Prostate gland (tissue), 2 donors: ENCODE measurements at regions not wholly inside any gene's neighbourhood (a gene's known extent, or its start where the extent isn't known, plus 50 kb on each side); places are given as distances from the start of the nearest gene placed in this dataset.
"Not testable (repeated sequence)": the region's sequence is repeated elsewhere in the genome, so short reads cannot be mapped to it uniquely, and the experiment has no call there.

ENCODE experiments used
- DNase-seq: peaks from one replicate; pipeline ENCODE4 v3.0.0-alpha.2; 2019; ENCODE audit warnings: low spot score
- H3K27ac ChIP-seq, 2 donors: fragments of 200-600 bp; sonication (generic); 2 replicates each; pipeline ENCODE4 v1.5.1; 2017 to 2019
- H3K27me3 ChIP-seq: fragments of 200-600 bp; sonication (generic); replicated peaks from 2 replicates; pipeline ENCODE4 v1.5.1; 2019; ENCODE audit not compliant: insufficient read depth
- H3K36me3 ChIP-seq, 2 donors: fragments of 200-600 bp; sonication (generic); 1 replicate in 1 of 2; 2 replicates in 1 of 2; pipeline versions ENCODE4 v1.5.1 to v1.8.1; 2017 to 2019
- H3K4me1 ChIP-seq: fragments of 200-600 bp; sonication (generic); replicated peaks from 2 replicates; pipeline ENCODE4 v1.5.1; 2019
- H3K4me3 ChIP-seq, 2 donors: fragments of 200-600 bp; sonication (generic); 2 replicates each; pipeline ENCODE4 v1.5.1; 2017 to 2019
- H3K9me3 ChIP-seq: fragments of 200-600 bp; sonication (generic); 2 replicates; pipeline ENCODE4 v1.5.1; 2017
- POLR2A ChIP-seq: fragments of 450-650 bp; IDR thresholded peaks from one replicate; pipeline ENCODE4 v1.6.1; 2016; ENCODE audit warnings: antibody characterized with exemption, mild to moderate bottlenecking
- POLR2AphosphoS5 ChIP-seq: sonication (generic); formaldehyde crosslinking; IDR thresholded peaks from one replicate; pipeline ENCODE4 v1.6.1; 2017; ENCODE audit warnings: antibody characterized with exemption
- WGBS: methylation state at CpG from one replicate; pipeline ENCODE4 v1.1.5; 2018; 5-methylcytosine and 5-hydroxymethylcytosine counted together
- intact Hi-C: fragments of 100-400 bp; cut with DNase I; formaldehyde crosslinking; loops from one replicate; pipeline ENCODE4 v1.14.2; 2022
- TF ChIP-seq, protein P1 (sequence below), 4 experiments: fragments of 200-600 bp in 2 of 4; fragments of 450-650 bp in 2 of 4; sonication (generic) in 2 of 4; IDR thresholded peaks; 1 replicate in 3 of 4; 2 replicates in 1 of 4; pipeline ENCODE4 v1.5.1; 2016 to 2019; ENCODE audit warnings: antibody characterized with exemption in 4 of 4, mild to moderate bottlenecking in 2 of 4, moderate library complexity in 2 of 4

DNA sequence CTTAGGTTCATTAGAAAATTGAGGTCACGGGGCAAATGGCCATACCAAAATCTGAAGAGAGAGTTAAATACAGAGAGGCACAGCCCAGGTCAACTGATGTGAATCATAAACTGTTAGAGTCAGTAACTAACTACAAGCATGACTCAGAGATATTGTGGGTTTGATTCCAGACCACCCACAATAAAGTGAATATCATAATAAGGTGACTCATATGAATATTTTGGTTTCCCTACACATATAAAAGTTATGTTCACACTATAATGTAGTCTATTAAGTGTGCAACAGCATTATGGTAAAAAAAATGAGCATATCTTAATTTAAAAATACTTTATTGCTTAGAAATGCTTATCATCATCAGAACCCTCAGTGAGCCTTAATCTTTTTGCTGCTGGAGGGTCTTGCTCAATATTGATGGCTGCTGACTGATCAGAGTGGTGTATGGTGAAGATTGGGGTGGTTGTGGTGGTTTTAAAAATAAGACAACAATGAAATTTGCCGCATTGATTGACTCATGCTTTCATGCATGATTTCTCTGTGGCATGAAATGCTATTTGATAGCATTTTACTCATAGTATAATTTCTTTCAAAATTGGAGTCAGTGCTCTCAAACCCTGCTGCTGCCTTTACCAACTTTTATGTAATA, 53.1 kb upstream of the EDIL3 start:
- Histone ChIP-seq H3K27me3 (no peaks in the 10 kb centered on the region), H3K9me3 (no peaks in the 10 kb centered on the region), H3K36me3 (no peaks in the 10 kb centered on the region), H3K27ac (no peak overlapping the region), H3K4me3 (no peak overlapping the region), H3K4me1 (no peaks in the 10 kb centered on the region)
- intact Hi-C loops: no loop called here
- no peak for DNase-seq
- 88% methylated on average over 2 of the region's 2 CpGs for WGBS
- TF ChIP-seq, protein P1, sequence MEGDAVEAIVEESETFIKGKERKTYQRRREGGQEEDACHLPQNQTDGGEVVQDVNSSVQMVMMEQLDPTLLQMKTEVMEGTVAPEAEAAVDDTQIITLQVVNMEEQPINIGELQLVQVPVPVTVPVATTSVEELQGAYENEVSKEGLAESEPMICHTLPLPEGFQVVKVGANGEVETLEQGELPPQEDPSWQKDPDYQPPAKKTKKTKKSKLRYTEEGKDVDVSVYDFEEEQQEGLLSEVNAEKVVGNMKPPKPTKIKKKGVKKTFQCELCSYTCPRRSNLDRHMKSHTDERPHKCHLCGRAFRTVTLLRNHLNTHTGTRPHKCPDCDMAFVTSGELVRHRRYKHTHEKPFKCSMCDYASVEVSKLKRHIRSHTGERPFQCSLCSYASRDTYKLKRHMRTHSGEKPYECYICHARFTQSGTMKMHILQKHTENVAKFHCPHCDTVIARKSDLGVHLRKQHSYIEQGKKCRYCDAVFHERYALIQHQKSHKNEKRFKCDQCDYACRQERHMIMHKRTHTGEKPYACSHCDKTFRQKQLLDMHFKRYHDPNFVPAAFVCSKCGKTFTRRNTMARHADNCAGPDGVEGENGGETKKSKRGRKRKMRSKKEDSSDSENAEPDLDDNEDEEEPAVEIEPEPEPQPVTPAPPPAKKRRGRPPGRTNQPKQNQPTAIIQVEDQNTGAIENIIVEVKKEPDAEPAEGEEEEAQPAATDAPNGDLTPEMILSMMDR (IDR thresholded peaks at IDR 0.05): no peak
- TF ChIP-seq POLR2AphosphoS5: no peak
- TF ChIP-seq POLR2A: no peak

DNA sequence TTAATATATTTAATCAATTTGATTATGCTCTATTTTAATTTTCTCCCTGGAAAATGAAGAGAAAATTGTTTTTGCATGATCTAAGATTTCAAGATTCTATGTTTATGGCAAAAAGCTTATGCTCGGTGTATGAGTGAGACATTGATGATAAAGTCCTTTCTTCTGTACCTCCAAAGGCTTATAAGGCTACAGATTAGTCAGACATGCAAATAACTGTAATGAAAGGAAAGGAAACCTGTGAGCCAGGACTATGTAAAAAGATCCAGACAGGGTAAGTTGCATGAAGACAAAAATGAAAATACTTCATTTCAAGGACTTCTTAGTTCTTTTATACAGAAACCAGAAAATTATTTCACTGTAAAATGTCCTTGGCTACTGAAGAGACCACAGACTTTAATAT, 52.2 kb upstream of the EDIL3 start:
- no peak for DNase-seq
- no peak overlapping the region for H3K4me3 ChIP-seq
- no peak overlapping the region for H3K27ac ChIP-seq
- no peaks in the 10 kb centered on the region for H3K27me3 ChIP-seq
- H3K4me1 ChIP-seq: no peaks in the 10 kb centered on the region
- H3K9me3 ChIP-seq: no peaks in the 10 kb centered on the region
- WGBS: 88% methylated on average over 1 of the region's 1 CpG
- TF ChIP-seq POLR2AphosphoS5 (no peak), POLR2A (no peak)
- TF ChIP-seq, protein P1 (IDR thresholded peaks at IDR 0.05): no peak
- no peaks in the 10 kb centered on the region for H3K36me3 ChIP-seq
- intact Hi-C loops: no loop called here

GRCh38 chr5:84435861-84436346, 51.2 kb upstream of the EDIL3 start:
- 30% methylated on average over 8 of the region's 8 CpGs for WGBS
- intact Hi-C loops, H3K27ac ChIP-seq, H3K4me1 ChIP-seq, DNase-seq, H3K4me3 ChIP-seq, H3K27me3 ChIP-seq, H3K9me3 ChIP-seq, H3K36me3 ChIP-seq: not testable (repeated sequence)
